NCI-H1930 (cell line): ENCODE measurements at regions not wholly inside any gene's neighbourhood (a gene's known extent, or its start where the extent isn't known, plus 50 kb on each side); places are given as distances from the start of the nearest gene placed in this dataset.

ENCODE experiments used
- DNase-seq, 2 experiments: peaks; one replicate each; lab custom pipeline; 2025; lab: John Stamatoyannopoulos, UW

GRCh38 chr20:56835829-56836550, 206.9 kb downstream of the TFAP2C start:
- no peak for DNase-seq

GRCh38 chr20:56839222-56839621, 210.1 kb downstream of the TFAP2C start:
- DNase-seq, result no peak

- no peak for DNase-seq
Measured at GRCh38 chr20:56839786-56840185, 210.7 kb downstream of the TFAP2C start.

- no peak for DNase-seq
Measured at GRCh38 chr20:56840716-56841261, 211.7 kb downstream of the TFAP2C start.

GRCh38 chr20:56841346-56841908, 212.3 kb downstream of the TFAP2C start:
- DNase-seq, result no peak

- DNase-seq, result no peak
Measured at GRCh38 chr20:56842056-56842455, 212.9 kb downstream of the TFAP2C start.

- DNase-seq, result no peak
Measured at GRCh38 chr20:56843386-56843785, 214.3 kb downstream of the TFAP2C start.

- no peak for DNase-seq
Measured at GRCh38 chr20:56843817-56844216, 214.7 kb downstream of the TFAP2C start.

- no peak for DNase-seq
Measured at GRCh38 chr20:56845546-56846086, 216.5 kb downstream of the TFAP2C start.

GRCh38 chr20:56848561-56848960, 219.5 kb downstream of the TFAP2C start:
- no peak for DNase-seq

GRCh38 chr20:56851552-56851951, 222.4 kb downstream of the TFAP2C start:
- DNase-seq, result no peak

- no peak for DNase-seq
Measured at GRCh38 chr20:56855708-56856107, 226.6 kb downstream of the TFAP2C start.

GRCh38 chr20:56857950-56858349, 228.8 kb downstream of the TFAP2C start:
- DNase-seq, result no peak

- DNase-seq, result no peak
Measured at GRCh38 chr20:56859039-56859800, 230.1 kb downstream of the TFAP2C start.

- no peak for DNase-seq
Measured at GRCh38 chr20:56859801-56860261, 230.7 kb downstream of the TFAP2C start.

GRCh38 chr20:56860413-56860812, 231.3 kb downstream of the TFAP2C start:
- DNase-seq, result no peak

- DNase-seq, result no peak
Measured at GRCh38 chr20:56861590-56861989, 232.5 kb downstream of the TFAP2C start.

- no peak for DNase-seq
Measured at GRCh38 chr20:56865055-56865454, 235.9 kb downstream of the TFAP2C start.

GRCh38 chr20:56867128-56867527, 238.0 kb downstream of the TFAP2C start:
- no peak for DNase-seq

- no peak for DNase-seq
Measured at GRCh38 chr20:56868746-56869145, 239.6 kb downstream of the TFAP2C start.

GRCh38 chr20:56870271-56870670, 241.2 kb downstream of the TFAP2C start:
- DNase-seq, result no peak

GRCh38 chr20:56871691-56872090, 242.6 kb downstream of the TFAP2C start:
- no peak for DNase-seq
